Smooth muscle cell (in vitro differentiated cells): ENCODE measurements at regions not wholly inside any gene's neighbourhood (a gene's known extent, or its start where the extent isn't known, plus 50 kb on each side); places are given as distances from the start of the nearest gene placed in this dataset.

Experiments
- DNase-seq: peaks from one replicate; lab custom pipeline; 2025; ENCODE audit not compliant: unreplicated experiment; lab: John Stamatoyannopoulos, UW
- H2AFZ ChIP-seq: fragments of 200-600 bp; sonication (generic); 2 replicates; pipeline ENCODE4 v1.6.0; 2016; ENCODE audit warnings: antibody characterized with exemption, low read depth, mild to moderate bottlenecking
- H3F3A ChIP-seq: fragments of 200-600 bp; sonication (generic); 2 replicates; pipeline ENCODE4 v1.6.0; 2017; ENCODE audit warnings: antibody characterized with exemption, low read depth
- H3K27ac ChIP-seq: fragments of 200-600 bp; sonication (generic); 2 replicates; pipeline ENCODE4 v1.5.1; 2016; ENCODE audit warnings: low read depth, mild to moderate bottlenecking
- H3K27me3 ChIP-seq: fragments of 200-600 bp; sonication (generic); 2 replicates; pipeline ENCODE4 v1.6.1; 2016; ENCODE audit warnings: low read depth, mild to moderate bottlenecking
- H3K36me3 ChIP-seq: fragments of 200-600 bp; sonication (generic); 2 replicates; pipeline ENCODE4 v1.5.1; 2016; ENCODE audit warnings: low read depth
- H3K4me1 ChIP-seq: fragments of 200-600 bp; sonication (generic); 2 replicates; pipeline ENCODE4 v1.5.1; 2016; ENCODE audit warnings: low read depth
- H3K4me2 ChIP-seq: fragments of 200-600 bp; sonication (generic); 2 replicates; pipeline ENCODE4 v1.6.0; 2016; ENCODE audit warnings: mild to moderate bottlenecking
- H3K4me3 ChIP-seq: fragments of 200-600 bp; sonication (generic); 2 replicates; pipeline ENCODE4 v1.5.1; 2016; ENCODE audit warnings: mild to moderate bottlenecking
- H3K79me2 ChIP-seq: fragments of 200-600 bp; sonication (generic); 2 replicates; pipeline ENCODE4 v1.6.0; 2016; ENCODE audit warnings: low read depth, mild to moderate bottlenecking
- H3K9ac ChIP-seq: fragments of 200-600 bp; sonication (generic); 2 replicates; pipeline ENCODE4 v1.6.0; 2016; ENCODE audit warnings: low read depth
- H3K9me3 ChIP-seq: fragments of 200-600 bp; sonication (generic); replicated peaks from 2 replicates; pipeline ENCODE4 v1.5.1; 2016; ENCODE audit warnings: low read depth
- H4K20me1 ChIP-seq: fragments of 200-600 bp; sonication (generic); 2 replicates; pipeline ENCODE4 v1.6.0; 2016; ENCODE audit warnings: low read depth
- CTCF ChIP-seq: fragments of 200-600 bp; sonication (generic); IDR thresholded peaks from 2 replicates; pipeline ENCODE4 v1.5.1; 2017; ENCODE audit warnings: borderline replicate concordance, mild to moderate bottlenecking, antibody characterized with exemption; ENCODE audit not compliant: insufficient read depth, poor library complexity, severe bottlenecking
- WGBS: methylation state at CpG from one replicate; pipeline ENCODE4 v1.1.7; 2016; ENCODE audit warnings: low lambda C conversion rate; 5-methylcytosine and 5-hydroxymethylcytosine counted together

GRCh38 chr12:65560286-65560685 lies 264.0 kb upstream of the HMGA2 start:
- no peaks in the 10 kb centered on the region for H4K20me1 ChIP-seq
- peaks cover 6% of the 10 kb centered on the region for H3K4me1 ChIP-seq
- peak overlapping the region; percentile 16 for H3K27ac ChIP-seq
- no peaks in the 10 kb centered on the region for H3K9me3 ChIP-seq
- no peak overlapping the region for H2AFZ ChIP-seq
- no peaks in the 10 kb centered on the region for H3K79me2 ChIP-seq
- no peak for TF ChIP-seq CTCF
- no peaks in the 10 kb centered on the region for H3K27me3 ChIP-seq
- H3F3A ChIP-seq = peaks cover 18% of the 10 kb centered on the region
- H3K4me2 ChIP-seq = peak overlapping the region; percentile 13
- H3K4me3 ChIP-seq = no peak overlapping the region
- WGBS = 76% methylated on average over 2 of the region's 2 CpGs
- DNase-seq = no peak
- H3K36me3 ChIP-seq = no peaks in the 10 kb centered on the region
- no peak overlapping the region for H3K9ac ChIP-seq

GRCh38 chr12:65561798-65562382 lies 262.4 kb upstream of the HMGA2 start:
- Histone ChIP-seq H3K4me3 (no peak overlapping the region), H3K27ac (peak overlapping the region; percentile 39), H3K79me2 (no peaks in the 10 kb centered on the region), H4K20me1 (no peaks in the 10 kb centered on the region), H3F3A (peaks cover 19% of the 10 kb centered on the region), H3K9ac (no peak overlapping the region), H2AFZ (no peak overlapping the region), H3K4me2 (no peak overlapping the region), H3K4me1 (peaks cover 8% of the 10 kb centered on the region), H3K36me3 (no peaks in the 10 kb centered on the region), H3K27me3 (no peaks in the 10 kb centered on the region), H3K9me3 (no peaks in the 10 kb centered on the region)
- no peak for TF ChIP-seq CTCF
- WGBS = 67% methylated on average over 8 of the region's 8 CpGs
- no peak for DNase-seq

GRCh38 chr12:65565601-65566560 lies 258.4 kb upstream of the HMGA2 start:
- peak overlapping the region; percentile 86 for H3K27ac ChIP-seq
- 1% methylated on average over 11 of the region's 11 CpGs for WGBS
- H3K4me3 ChIP-seq = peak overlapping the region; percentile 10

More at GRCh38 chr12:65565601-65566560, 258.4 kb upstream of the HMGA2 start:
- Histone ChIP-seq H3K9me3 (no peaks in the 10 kb centered on the region), H3K9ac (peak overlapping the region; percentile 65), H3K36me3 (no peaks in the 10 kb centered on the region), H3K4me2 (peak overlapping the region; percentile 74), H4K20me1 (no peaks in the 10 kb centered on the region), H3K4me1 (peaks cover 8% of the 10 kb centered on the region), H3K27me3 (no peaks in the 10 kb centered on the region), H2AFZ (no peak overlapping the region), H3F3A (peaks cover 20% of the 10 kb centered on the region), H3K79me2 (no peaks in the 10 kb centered on the region)
- no peak for DNase-seq
- no peak for TF ChIP-seq CTCF
